CD14-positive monocyte (primary cell): ENCODE measurements at regions not wholly inside any gene's neighbourhood (a gene's known extent, or its start where the extent isn't known, plus 50 kb on each side); places are given as distances from the start of the nearest gene placed in this dataset.

ENCODE experiments used
- DNase-seq, 3 donors: peaks; one replicate each; pipeline ENCODE4 v3.0.0-alpha.2; 2011 to 2022
- H2AFZ ChIP-seq: 2 replicates; pipeline ENCODE4 v1.6.0; 2012; ENCODE audit warnings: mild to moderate bottlenecking, low read depth, low read length, inconsistent platforms; ENCODE audit not compliant: insufficient read depth, poor library complexity, severe bottlenecking
- H3K27ac ChIP-seq, 2 donors: 1 replicate in 1 of 2; 2 replicates in 1 of 2; pipeline ENCODE4 v1.5.1; 2012 to 2013; ENCODE audit warnings: low read length in 2 of 2, control low read depth in 1 of 2, inconsistent platforms in 1 of 2, low read depth in 1 of 2, mild to moderate bottlenecking in 1 of 2
- H3K27me3 ChIP-seq, 2 donors: one replicate each; pipeline versions ENCODE4 v1.6.0 to v1.6.1; 2011 to 2013; ENCODE audit warnings: low read length in 2 of 2; ENCODE audit not compliant: control insufficient read depth in 2 of 2, insufficient read depth in 2 of 2
- H3K36me3 ChIP-seq, 2 donors: replicated peaks in 1 of 2; 1 replicate in 1 of 2; 2 replicates in 1 of 2; pipeline versions ENCODE4 v1.5.1 to v1.6.1; 2012 to 2013; ENCODE audit warnings: low read length in 2 of 2, control low read depth in 1 of 2, inconsistent platforms in 1 of 2, mild to moderate bottlenecking in 1 of 2; ENCODE audit not compliant: insufficient read depth in 2 of 2, control insufficient read depth in 1 of 2
- H3K4me1 ChIP-seq, 2 donors: 1 replicate in 1 of 2; 2 replicates in 1 of 2; pipeline versions ENCODE4 v1.5.1 to v1.6.1; 2012 to 2013; ENCODE audit warnings: low read length in 2 of 2, control low read depth in 1 of 2, inconsistent platforms in 1 of 2, mild to moderate bottlenecking in 1 of 2, moderate library complexity in 1 of 2; ENCODE audit not compliant: insufficient read depth in 2 of 2, control insufficient read depth in 1 of 2
- H3K4me2 ChIP-seq: replicated peaks from 2 replicates; pipeline ENCODE3; 2012; ENCODE audit warnings: low read length, moderate library complexity, mild to moderate bottlenecking; ENCODE audit not compliant: poor library complexity, severe bottlenecking; ENCODE audit errors: extremely low read depth
- H3K4me3 ChIP-seq, 3 experiments: fragments of 200-600 bp in 1 of 3; sonication (generic) in 1 of 3; replicated peaks in 1 of 3; 1 replicate in 2 of 3; 2 replicates in 1 of 3; pipeline ENCODE4 v1.5.1; 2011 to 2013; ENCODE audit warnings: low read length in 3 of 3, mild to moderate bottlenecking in 3 of 3, control low read depth in 2 of 3, low read depth in 2 of 3, inconsistent platforms in 1 of 3, moderate library complexity in 1 of 3
- H3K79me2 ChIP-seq: 2 replicates; pipeline ENCODE4 v1.6.0; 2012; ENCODE audit warnings: mild to moderate bottlenecking, control low read depth, inconsistent platforms, low read length, moderate library complexity; ENCODE audit not compliant: insufficient read depth
- H3K9ac ChIP-seq: 2 replicates; pipeline ENCODE4 v1.6.0; 2017; ENCODE audit warnings: low read length, mild to moderate bottlenecking; ENCODE audit not compliant: insufficient read depth, poor library complexity, severe bottlenecking
- H3K9me3 ChIP-seq, 2 donors: replicated peaks in 1 of 2; 1 replicate in 1 of 2; 2 replicates in 1 of 2; pipeline versions ENCODE4 v1.5.1 to v1.6.1; 2012 to 2013; ENCODE audit warnings: low read length in 2 of 2, control low read depth in 1 of 2; ENCODE audit not compliant: control insufficient read depth in 1 of 2, insufficient read depth in 1 of 2
- H4K20me1 ChIP-seq: 2 replicates; pipeline ENCODE4 v1.6.0; 2012; ENCODE audit warnings: mild to moderate bottlenecking, low read length, control low read depth, moderate library complexity; ENCODE audit not compliant: insufficient read depth
- H3K27ac Mint-ChIP-seq, 7 donors: one replicate each; pipeline ENCODE4 v1.8.0; 2020; ENCODE audit warnings: mild to moderate bottlenecking in 7 of 7, mixed read lengths in 7 of 7, moderate library complexity in 6 of 7, inconsistent platforms in 2 of 7
- H3K27me3 Mint-ChIP-seq, 3 donors: one replicate each; pipeline ENCODE4 v1.8.0; 2021 to 2022; ENCODE audit warnings: low read depth in 3 of 3, mild to moderate bottlenecking in 3 of 3, mixed read lengths in 3 of 3, moderate library complexity in 3 of 3, inconsistent platforms in 1 of 3
- H3K36me3 Mint-ChIP-seq, 2 donors: one replicate each; pipeline ENCODE4 v1.8.0; 2020; ENCODE audit warnings: mixed read lengths in 2 of 2, inconsistent platforms in 1 of 2, mild to moderate bottlenecking in 1 of 2
- H3K4me1 Mint-ChIP-seq: one replicate; pipeline ENCODE4 v1.8.0; 2020; ENCODE audit warnings: mild to moderate bottlenecking, mixed read lengths
- H3K4me3 Mint-ChIP-seq, 2 donors: one replicate each; pipeline ENCODE4 v1.8.0; 2020; ENCODE audit warnings: mild to moderate bottlenecking in 2 of 2, mixed read lengths in 2 of 2, moderate library complexity in 1 of 2
- H3K9me3 Mint-ChIP-seq, 7 donors: one replicate each; pipeline ENCODE4 v1.8.0; 2020 to 2022; ENCODE audit warnings: mixed read lengths in 7 of 7, mild to moderate bottlenecking in 6 of 7, moderate library complexity in 6 of 7, inconsistent platforms in 2 of 7
- WGBS: methylation state at CpG from one replicate; pipeline ENCODE4 v1.1.5; 2013; ENCODE audit warnings: missing lambda C conversion rate; ENCODE audit not compliant: insufficient coverage; 5-methylcytosine and 5-hydroxymethylcytosine counted together
- intact Hi-C, 2 donors: fragments of 100-400 bp; cut with micrococcal nuclease; formaldehyde crosslinking; loops; one replicate each; pipeline versions ENCODE4 v1.15.0 to v1.15.1; 2023
- TF ChIP-seq, protein P1 (sequence below): fragments of 200-600 bp; IDR thresholded peaks from one replicate; pipeline ENCODE4 v1.8.0; 2022; ENCODE audit warnings: antibody characterized with exemption, mild to moderate bottlenecking

DNA sequence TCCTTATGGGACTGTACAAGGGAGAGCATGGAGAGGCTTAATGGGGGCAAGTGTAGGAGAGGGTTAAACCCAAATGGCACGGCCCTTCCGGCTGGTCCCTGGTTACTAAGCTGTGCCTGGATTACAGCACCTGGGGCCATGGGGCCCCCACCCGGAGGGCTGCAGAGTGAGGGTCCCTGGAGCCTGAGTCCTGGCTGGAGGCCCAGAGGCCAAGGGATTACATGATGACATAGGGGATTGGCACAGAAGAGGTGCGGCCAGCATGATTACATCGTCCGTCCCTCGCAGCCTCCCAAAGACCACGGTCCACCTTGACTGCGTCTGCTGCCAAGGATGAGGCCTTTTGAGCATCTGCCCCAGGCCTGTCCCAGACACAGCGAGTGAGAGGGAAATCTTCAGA lies 149.4 kb downstream of the URI1 start:
- no peaks in the 10 kb centered on the region for H3K4me1 ChIP-seq
- no peak overlapping the region for H3K4me3 Mint-ChIP-seq
- no peak for DNase-seq
- H3K4me3 ChIP-seq, result no peak overlapping the region
- intact Hi-C loops, result no loop called here
- no peak overlapping the region for H2AFZ ChIP-seq
- no peaks in the 10 kb centered on the region for H3K4me1 Mint-ChIP-seq
- H3K27ac ChIP-seq, result no peak overlapping the region
- H3K36me3 Mint-ChIP-seq, result no peaks in the 10 kb centered on the region
- no peaks in the 10 kb centered on the region for H3K9me3 Mint-ChIP-seq
- no peaks in the 10 kb centered on the region for H4K20me1 ChIP-seq
- no peak overlapping the region for H3K9ac ChIP-seq
- TF ChIP-seq, protein P1, sequence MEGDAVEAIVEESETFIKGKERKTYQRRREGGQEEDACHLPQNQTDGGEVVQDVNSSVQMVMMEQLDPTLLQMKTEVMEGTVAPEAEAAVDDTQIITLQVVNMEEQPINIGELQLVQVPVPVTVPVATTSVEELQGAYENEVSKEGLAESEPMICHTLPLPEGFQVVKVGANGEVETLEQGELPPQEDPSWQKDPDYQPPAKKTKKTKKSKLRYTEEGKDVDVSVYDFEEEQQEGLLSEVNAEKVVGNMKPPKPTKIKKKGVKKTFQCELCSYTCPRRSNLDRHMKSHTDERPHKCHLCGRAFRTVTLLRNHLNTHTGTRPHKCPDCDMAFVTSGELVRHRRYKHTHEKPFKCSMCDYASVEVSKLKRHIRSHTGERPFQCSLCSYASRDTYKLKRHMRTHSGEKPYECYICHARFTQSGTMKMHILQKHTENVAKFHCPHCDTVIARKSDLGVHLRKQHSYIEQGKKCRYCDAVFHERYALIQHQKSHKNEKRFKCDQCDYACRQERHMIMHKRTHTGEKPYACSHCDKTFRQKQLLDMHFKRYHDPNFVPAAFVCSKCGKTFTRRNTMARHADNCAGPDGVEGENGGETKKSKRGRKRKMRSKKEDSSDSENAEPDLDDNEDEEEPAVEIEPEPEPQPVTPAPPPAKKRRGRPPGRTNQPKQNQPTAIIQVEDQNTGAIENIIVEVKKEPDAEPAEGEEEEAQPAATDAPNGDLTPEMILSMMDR, result no peak
- no peaks in the 10 kb centered on the region for H3K9me3 ChIP-seq
- H3K27me3 Mint-ChIP-seq, result peaks cover 1 to 3% (median 2%) of the 10 kb centered on the region in 3 donors
- H3K36me3 ChIP-seq, result no peaks in the 10 kb centered on the region
- 99% methylated on average over 8 of the region's 10 CpGs for WGBS
- H3K79me2 ChIP-seq, result no peaks in the 10 kb centered on the region
- no peak overlapping the region for H3K27ac Mint-ChIP-seq
- H3K27me3 ChIP-seq, result no peaks in the 10 kb centered on the region
- no peak overlapping the region for H3K4me2 ChIP-seq

DNA sequence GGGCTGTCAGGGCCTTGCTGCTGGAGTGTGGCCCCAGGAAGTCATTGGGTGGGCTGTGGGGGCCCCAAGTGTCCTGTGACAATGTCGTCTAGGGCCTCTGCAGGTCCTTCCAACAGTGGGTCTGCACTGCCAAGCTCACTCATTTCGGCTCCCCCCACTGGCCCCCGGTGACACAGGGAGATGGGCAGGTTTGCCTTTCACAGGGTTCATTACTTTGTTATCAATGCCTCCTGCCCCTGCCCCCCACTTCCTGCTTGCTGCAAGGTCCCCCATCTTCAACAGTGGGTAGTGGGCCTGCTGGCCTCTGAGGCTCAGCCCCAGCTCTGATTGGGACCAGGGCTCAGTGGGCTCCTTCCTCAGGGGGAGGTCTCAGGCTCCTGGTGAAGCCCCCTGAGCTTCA lies 149.8 kb downstream of the URI1 start:
- TF ChIP-seq, protein P1, result no peak
- Histone ChIP-seq H3K4me2 (no peak overlapping the region), H3K36me3 (no peaks in the 10 kb centered on the region), H3K4me3 (no peak overlapping the region), H3K4me1 (no peaks in the 10 kb centered on the region), H3K27me3 (no peaks in the 10 kb centered on the region), H3K9ac (no peak overlapping the region), H3K79me2 (no peaks in the 10 kb centered on the region), H3K27ac (no peak overlapping the region), H4K20me1 (no peaks in the 10 kb centered on the region), H2AFZ (no peak overlapping the region), H3K9me3 (no peaks in the 10 kb centered on the region)
- Mint-ChIP-seq H3K27ac (no peak overlapping the region), H3K9me3 (no peaks in the 10 kb centered on the region), H3K36me3 (no peaks in the 10 kb centered on the region), H3K4me1 (no peaks in the 10 kb centered on the region), H3K4me3 (no peak overlapping the region), H3K27me3 (peaks cover 1 to 3% (median 2%) of the 10 kb centered on the region in 3 donors)
- intact Hi-C loops, result no loop called here
- no peak for DNase-seq
- WGBS, result 82% methylated on average over 3 of the region's 3 CpGs
